Spinal cord (tissue), 9 donors: ENCODE measurements at regions not wholly inside any gene's neighbourhood (a gene's known extent, or its start where the extent isn't known, plus 50 kb on each side); places are given as distances from the start of the nearest gene placed in this dataset.
A peak's percentile ranks its signal among the peaks of the same experiment; 100 is the strongest.

ENCODE experiments used
- DNase-seq, 6 donors: peaks; one replicate each; pipeline versions ENCODE4 v3.0.0 to v3.0.0-alpha.2; 2013 to 2015; ENCODE audit warnings: low spot score in 6 of 6, low read depth in 4 of 6
- H3K27ac ChIP-seq: one replicate; pipeline ENCODE4 v1.5.1; 2013; ENCODE audit warnings: low read depth, low read length, control low read depth
- H3K27me3 ChIP-seq: one replicate; pipeline ENCODE4 v1.6.1; 2013; ENCODE audit warnings: low read length; ENCODE audit not compliant: control insufficient read depth, insufficient read depth
- H3K36me3 ChIP-seq: one replicate; pipeline ENCODE4 v1.6.1; 2013; ENCODE audit warnings: low read length; ENCODE audit not compliant: control insufficient read depth, insufficient read depth
- H3K4me1 ChIP-seq: one replicate; pipeline ENCODE4 v1.6.1; 2013; ENCODE audit warnings: low read length; ENCODE audit not compliant: control insufficient read depth, insufficient read depth
- H3K4me3 ChIP-seq: one replicate; pipeline ENCODE4 v1.5.1; 2013; ENCODE audit warnings: low read depth, low read length, control low read depth
- H3K9me3 ChIP-seq: one replicate; pipeline ENCODE4 v1.6.1; 2013; ENCODE audit warnings: low read length; ENCODE audit not compliant: control insufficient read depth, insufficient read depth
- WGBS: methylation state at CpG from one replicate; pipeline ENCODE4 v1.1.5; 2013; ENCODE audit warnings: missing lambda C conversion rate; ENCODE audit not compliant: insufficient coverage; 5-methylcytosine and 5-hydroxymethylcytosine counted together
- donor health status: healthy.

GRCh38 chrX:45740291-45740690, 539.6 kb upstream of the DIPK2B start:
- Histone ChIP-seq H3K4me3 (no peak overlapping the region), H3K27me3 (no peaks in the 10 kb centered on the region), H3K9me3 (no peaks in the 10 kb centered on the region), H3K4me1 (no peaks in the 10 kb centered on the region), H3K36me3 (no peaks in the 10 kb centered on the region), H3K27ac (no peak overlapping the region)
- no CpG with 5 or more reads among the region's 3 CpGs for WGBS
- no peak for DNase-seq

GRCh38 chrX:45735571-45735970, 534.9 kb upstream of the DIPK2B start:
- H3K4me1 ChIP-seq: no peaks in the 10 kb centered on the region
- H3K4me3 ChIP-seq: no peak overlapping the region
- H3K36me3 ChIP-seq: no peaks in the 10 kb centered on the region
- H3K9me3 ChIP-seq: no peaks in the 10 kb centered on the region
- WGBS: no CpG with 5 or more reads among the region's 1 CpG
- no peaks in the 10 kb centered on the region for H3K27me3 ChIP-seq
- no peak overlapping the region for H3K27ac ChIP-seq
- DNase-seq: no peak

GRCh38 chrX:45731448-45731847, 530.8 kb upstream of the DIPK2B start:
- no peak overlapping the region for H3K4me3 ChIP-seq
- 75% methylated on average over 3 of the region's 10 CpGs for WGBS
- no peak overlapping the region for H3K27ac ChIP-seq
- no peaks in the 10 kb centered on the region for H3K4me1 ChIP-seq
- no peaks in the 10 kb centered on the region for H3K27me3 ChIP-seq
- H3K9me3 ChIP-seq: no peaks in the 10 kb centered on the region
- DNase-seq: no peak
- H3K36me3 ChIP-seq: no peaks in the 10 kb centered on the region

GRCh38 chrX:45727761-45728160, 527.1 kb upstream of the DIPK2B start:
- H3K27me3 ChIP-seq: no peaks in the 10 kb centered on the region
- no peak overlapping the region for H3K27ac ChIP-seq
- H3K4me1 ChIP-seq: no peaks in the 10 kb centered on the region
- no peak overlapping the region for H3K4me3 ChIP-seq
- DNase-seq: no peak
- no peaks in the 10 kb centered on the region for H3K9me3 ChIP-seq
- WGBS: no CpG with 5 or more reads among the region's 1 CpG
- no peaks in the 10 kb centered on the region for H3K36me3 ChIP-seq

- no peak overlapping the region for H3K4me3 ChIP-seq
- no peak overlapping the region for H3K27ac ChIP-seq
- no peaks in the 10 kb centered on the region for H3K4me1 ChIP-seq
- 75% methylated on average over 1 of the region's 3 CpGs for WGBS
- DNase-seq: no peak
- H3K36me3 ChIP-seq: no peaks in the 10 kb centered on the region
- H3K9me3 ChIP-seq: no peaks in the 10 kb centered on the region
- peaks cover 2% of the 10 kb centered on the region for H3K27me3 ChIP-seq
Observed at GRCh38 chrX:45722471-45722870, 521.8 kb upstream of the DIPK2B start.

- Histone ChIP-seq H3K27ac (no peak overlapping the region), H3K4me3 (no peak overlapping the region), H3K36me3 (no peaks in the 10 kb centered on the region), H3K4me1 (no peaks in the 10 kb centered on the region), H3K27me3 (peaks cover 2% of the 10 kb centered on the region), H3K9me3 (no peaks in the 10 kb centered on the region)
- no CpG with 5 or more reads among the region's 4 CpGs for WGBS
- DNase-seq: no peak
Observed at GRCh38 chrX:45719751-45720501, 519.2 kb upstream of the DIPK2B start.

GRCh38 chrX:45718676-45719075, 518.0 kb upstream of the DIPK2B start:
- H3K27me3 ChIP-seq: peaks cover 2% of the 10 kb centered on the region
- no peak overlapping the region for H3K27ac ChIP-seq
- no peak overlapping the region for H3K4me3 ChIP-seq
- H3K36me3 ChIP-seq: no peaks in the 10 kb centered on the region
- no CpG with 5 or more reads among the region's 1 CpG for WGBS
- H3K9me3 ChIP-seq: no peaks in the 10 kb centered on the region
- H3K4me1 ChIP-seq: no peaks in the 10 kb centered on the region
- no peak for DNase-seq

GRCh38 chrX:45716750-45717149, 516.1 kb upstream of the DIPK2B start:
- Histone ChIP-seq H3K4me1 (no peaks in the 10 kb centered on the region), H3K4me3 (no peak overlapping the region), H3K9me3 (no peaks in the 10 kb centered on the region), H3K36me3 (no peaks in the 10 kb centered on the region), H3K27me3 (peaks cover 2% of the 10 kb centered on the region), H3K27ac (no peak overlapping the region)
- 50% methylated on average over 1 of the region's 3 CpGs for WGBS
- no peak for DNase-seq

- DNase-seq: peak in 1 of 6 donors; percentile 32
- H3K36me3 ChIP-seq: no peaks in the 10 kb centered on the region
- H3K4me3 ChIP-seq: no peak overlapping the region
- H3K27ac ChIP-seq: no peak overlapping the region
- H3K27me3 ChIP-seq: peaks cover 2% of the 10 kb centered on the region
- H3K9me3 ChIP-seq: no peaks in the 10 kb centered on the region
- no peaks in the 10 kb centered on the region for H3K4me1 ChIP-seq
- WGBS: 59% methylated on average over 1 of the region's 1 CpG
Observed at GRCh38 chrX:45715748-45716147, 515.1 kb upstream of the DIPK2B start.

GRCh38 chrX:45714866-45715265, 514.2 kb upstream of the DIPK2B start:
- no peaks in the 10 kb centered on the region for H3K4me1 ChIP-seq
- DNase-seq: no peak
- H3K4me3 ChIP-seq: no peak overlapping the region
- H3K27me3 ChIP-seq: peaks cover under 1% of the 10 kb centered on the region
- no peaks in the 10 kb centered on the region for H3K9me3 ChIP-seq
- WGBS: no CpG with 5 or more reads among the region's 3 CpGs
- H3K27ac ChIP-seq: no peak overlapping the region
- no peaks in the 10 kb centered on the region for H3K36me3 ChIP-seq
